HAP-1 (cell line): ENCODE measurements at regions not wholly inside any gene's neighbourhood (a gene's known extent, or its start where the extent isn't known, plus 50 kb on each side); places are given as distances from the start of the nearest gene placed in this dataset.
A peak's percentile ranks its signal among the peaks of the same experiment; 100 is the strongest.
"Not testable (repeated sequence)": the region's sequence is repeated elsewhere in the genome, so short reads cannot be mapped to it uniquely, and the experiment has no call there.

ENCODE experiments used
- DNase-seq, 2 experiments: peaks; one replicate each; pipeline ENCODE4 v3.0.0-alpha.2; 2016 to 2020; ENCODE audit warnings: low spot score in 2 of 2
- H3K27me3 ChIP-seq: fragments of 250-450 bp; sonication (Bioruptor Pico); 2 replicates; pipeline ENCODE4 v1.5.1; 2020; ENCODE audit warnings: low read depth, mild to moderate bottlenecking, moderate library complexity
- H3K36me3 ChIP-seq: fragments of 250-450 bp; sonication (Bioruptor Pico); replicated peaks from 2 replicates; pipeline ENCODE4 v1.5.1; 2020; ENCODE audit warnings: mild to moderate bottlenecking
- H3K4me1 ChIP-seq: fragments of 250-450 bp; sonication (Bioruptor Pico); 2 replicates; pipeline ENCODE4 v1.5.1; 2020; ENCODE audit warnings: mild to moderate bottlenecking
- H3K4me3 ChIP-seq: fragments of 250-450 bp; sonication (Bioruptor Pico); 2 replicates; pipeline ENCODE4 v1.5.1; 2020; ENCODE audit warnings: mild to moderate bottlenecking, moderate library complexity
- H3K9me3 ChIP-seq: fragments of 250-450 bp; sonication (Bioruptor Pico); 2 replicates; pipeline ENCODE4 v1.5.1; 2020; ENCODE audit warnings: mild to moderate bottlenecking, moderate library complexity
- in situ Hi-C: fragments of 300-500 bp; cut with MboI; formaldehyde crosslinking; loops from 3 replicates; pipeline ENCODE4 v1.14.3; 2020; ENCODE audit warnings: low sequenced_read_pairs, inconsistent platforms, mixed read lengths

DNA sequence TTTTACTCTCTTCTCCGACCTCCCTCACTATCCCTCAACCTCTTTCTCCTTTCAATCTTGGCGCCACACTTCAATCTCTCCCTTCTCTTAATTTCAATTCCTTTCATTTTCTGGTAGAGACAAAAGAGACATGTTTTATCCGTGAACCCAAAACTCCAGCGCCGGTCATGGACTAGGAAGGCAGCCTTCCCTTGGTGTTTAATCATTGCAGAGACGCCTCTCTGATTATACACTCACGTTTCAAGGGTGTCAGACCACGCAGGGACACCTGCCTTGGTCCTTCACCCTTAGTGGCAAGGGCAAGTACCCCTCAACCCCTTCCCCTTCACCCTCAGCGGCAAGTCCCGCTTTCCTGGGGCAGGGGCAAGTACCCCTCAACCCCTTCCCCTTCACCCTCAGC is 92.3 kb upstream of the CCDC180 start:
- in situ Hi-C loops, H3K27me3 ChIP-seq, H3K4me3 ChIP-seq, DNase-seq, H3K9me3 ChIP-seq, H3K4me1 ChIP-seq, H3K36me3 ChIP-seq: not testable (repeated sequence)

DNA sequence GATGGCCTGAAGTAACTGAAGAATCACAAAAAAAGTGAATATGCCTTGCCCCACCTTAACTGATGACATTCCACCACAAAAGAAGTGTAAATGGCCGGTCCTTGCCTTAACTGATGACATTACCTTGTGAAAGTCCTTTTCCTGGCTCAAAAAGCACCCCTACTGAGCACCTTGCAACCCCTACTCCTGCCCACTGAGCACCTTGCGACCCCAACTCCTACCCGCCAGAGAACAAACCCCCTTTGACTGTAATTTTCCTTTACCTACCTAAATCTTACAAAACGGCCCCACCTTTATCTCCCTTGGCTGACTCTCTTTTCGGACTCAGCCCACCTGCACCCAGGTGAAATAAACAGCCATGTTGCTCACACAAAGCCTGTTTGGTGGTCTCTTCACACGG is 92.9 kb upstream of the CCDC180 start:
- H3K4me3 ChIP-seq, in situ Hi-C loops, H3K27me3 ChIP-seq, DNase-seq, H3K36me3 ChIP-seq, H3K9me3 ChIP-seq, H3K4me1 ChIP-seq: not testable (repeated sequence)

DNA sequence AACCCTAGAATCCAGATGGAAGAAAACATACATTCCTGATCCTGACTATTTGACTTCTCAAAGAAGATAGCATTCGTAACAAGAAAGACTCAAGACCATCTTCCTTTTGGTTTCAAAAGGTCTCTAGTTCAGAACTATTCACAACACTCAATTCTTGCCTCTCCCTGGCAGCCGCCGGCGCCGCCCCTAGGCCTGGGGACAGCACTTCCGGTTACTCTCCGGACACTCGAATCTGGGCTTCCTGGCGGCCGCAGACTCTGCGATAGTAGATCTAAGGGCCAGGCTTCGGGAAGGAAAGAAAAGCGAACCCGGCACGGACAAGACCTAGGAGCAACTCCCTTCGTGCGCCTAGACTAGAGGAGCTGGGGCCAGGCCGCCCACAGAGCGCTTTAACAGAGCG is 107.8 kb upstream of the CCDC180 start:
- H3K27me3 ChIP-seq, H3K4me1 ChIP-seq, H3K4me3 ChIP-seq, H3K9me3 ChIP-seq, H3K36me3 ChIP-seq, in situ Hi-C loops, DNase-seq: not testable (repeated sequence)

DNA sequence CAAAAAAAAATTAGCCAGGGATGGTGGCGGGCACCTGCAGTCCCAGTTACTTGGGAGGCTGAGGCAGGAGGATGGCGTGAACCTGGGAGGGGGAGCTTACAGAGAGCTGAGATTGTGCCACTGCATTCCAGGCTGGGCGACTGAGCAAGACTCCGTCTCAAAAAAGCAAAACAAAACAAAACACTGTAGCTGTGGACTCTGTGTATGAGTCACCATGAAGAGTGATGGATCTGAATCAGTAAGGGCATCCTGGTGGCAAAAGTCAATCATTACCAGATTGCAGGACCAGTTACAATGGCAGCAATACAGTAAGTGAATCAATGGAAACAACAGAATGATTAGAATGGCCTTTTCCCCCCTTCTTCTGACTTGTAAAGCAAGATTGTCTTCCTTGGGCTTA is 113.7 kb upstream of the CCDC180 start:
- H3K27me3 ChIP-seq, in situ Hi-C loops, H3K4me1 ChIP-seq, H3K4me3 ChIP-seq, DNase-seq, H3K36me3 ChIP-seq, H3K9me3 ChIP-seq: not testable (repeated sequence)

DNA sequence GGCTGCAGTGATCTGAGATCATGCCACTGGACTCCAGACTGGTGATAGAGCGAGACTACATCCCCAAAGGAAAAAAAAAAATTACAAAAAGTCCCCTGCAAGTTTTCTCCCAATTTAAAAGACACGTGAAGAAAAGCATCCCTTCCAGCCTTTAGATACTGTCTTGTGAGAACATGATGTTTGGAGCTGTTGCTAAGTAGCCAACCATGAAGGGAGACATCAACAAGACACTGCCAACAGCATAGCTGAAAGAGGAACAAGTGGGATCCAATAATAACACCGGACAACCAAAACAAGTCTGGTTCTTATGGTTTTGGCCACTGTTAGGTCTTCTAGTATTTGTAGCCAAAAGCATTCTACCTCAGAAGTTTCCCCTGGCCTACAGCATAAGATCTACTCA is 118.9 kb upstream of the CCDC180 start:
- Histone ChIP-seq H3K4me3 (no peak overlapping the region), H3K36me3 (no peaks in the 10 kb centered on the region), H3K27me3 (no peaks in the 10 kb centered on the region), H3K4me1 (no peaks in the 10 kb centered on the region), H3K9me3 (no peaks in the 10 kb centered on the region)
- in situ Hi-C loops: no loop called here
- DNase-seq: no peak

DNA sequence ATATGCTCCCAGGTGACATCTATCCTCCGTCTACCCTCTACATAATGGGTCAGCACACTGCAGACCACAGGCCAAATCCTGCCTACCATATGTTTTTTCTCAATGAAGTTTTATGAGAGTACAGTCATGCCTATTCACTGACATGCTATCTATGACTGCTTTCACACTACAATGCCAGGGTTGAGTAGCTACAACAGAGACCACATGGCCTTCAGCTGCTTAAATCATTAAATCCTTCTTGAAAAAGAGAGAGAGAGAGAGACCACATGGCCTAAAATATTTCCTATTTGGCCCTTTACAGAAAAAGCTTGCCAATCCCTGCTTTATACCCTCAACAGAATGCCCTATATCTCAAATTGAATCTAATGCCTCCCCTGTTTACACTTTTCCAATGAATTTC is 119.8 kb upstream of the CCDC180 start:
- not testable (repeated sequence) for H3K4me3 ChIP-seq

DNA sequence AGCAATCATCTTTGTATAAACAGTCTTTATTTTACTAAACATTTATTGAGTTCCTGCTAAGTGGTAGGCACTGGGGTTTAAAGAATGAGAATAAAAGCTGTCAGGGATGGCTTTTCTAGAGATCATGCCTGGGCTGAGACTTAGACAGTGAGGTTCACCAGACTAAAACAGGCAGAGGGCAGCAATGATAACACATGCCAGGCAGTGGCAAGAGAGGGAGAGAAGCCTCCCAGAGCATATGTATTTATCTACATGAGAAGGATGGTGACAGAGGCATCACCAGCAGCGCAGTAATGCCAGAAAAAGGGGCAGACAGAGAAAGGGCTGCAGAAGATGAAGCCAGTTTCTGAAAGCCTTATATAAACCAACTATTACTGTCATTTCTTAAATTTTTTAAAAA is 121.0 kb upstream of the CCDC180 start:
- no peaks in the 10 kb centered on the region for H3K9me3 ChIP-seq
- in situ Hi-C loops: no loop called here
- no peak for DNase-seq

More for the DNA sequence above, 119.8 kb upstream of the CCDC180 start:
- H3K4me1 ChIP-seq, DNase-seq, in situ Hi-C loops, H3K36me3 ChIP-seq, H3K9me3 ChIP-seq, H3K27me3 ChIP-seq: not testable (repeated sequence)

DNA sequence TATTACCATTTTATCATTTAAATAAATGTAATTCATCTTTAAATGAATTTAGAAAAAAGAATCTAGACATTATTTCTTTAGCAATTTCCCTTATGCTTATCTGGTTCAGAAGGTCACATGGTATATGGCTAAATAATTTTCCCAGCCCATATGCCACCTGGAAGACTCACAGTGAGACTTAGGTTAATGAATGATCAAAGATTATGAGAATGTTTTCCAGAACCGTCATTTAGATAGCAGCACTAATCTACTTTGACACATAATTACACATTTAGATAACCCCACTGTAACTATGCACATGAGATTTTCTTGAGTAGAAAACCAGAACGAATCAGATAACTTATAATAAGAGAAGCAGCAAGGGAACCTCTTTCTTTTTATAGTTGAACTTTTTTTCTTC is 124.9 kb upstream of the CCDC180 start:
- H3K4me3 ChIP-seq, H3K27me3 ChIP-seq, H3K4me1 ChIP-seq, H3K36me3 ChIP-seq, in situ Hi-C loops, DNase-seq, H3K9me3 ChIP-seq: not testable (repeated sequence)

More for the DNA sequence above, 121.0 kb upstream of the CCDC180 start:
- no peak overlapping the region for H3K4me3 ChIP-seq
- no peaks in the 10 kb centered on the region for H3K36me3 ChIP-seq
- H3K27me3 ChIP-seq: no peaks in the 10 kb centered on the region
- H3K4me1 ChIP-seq: no peaks in the 10 kb centered on the region

DNA sequence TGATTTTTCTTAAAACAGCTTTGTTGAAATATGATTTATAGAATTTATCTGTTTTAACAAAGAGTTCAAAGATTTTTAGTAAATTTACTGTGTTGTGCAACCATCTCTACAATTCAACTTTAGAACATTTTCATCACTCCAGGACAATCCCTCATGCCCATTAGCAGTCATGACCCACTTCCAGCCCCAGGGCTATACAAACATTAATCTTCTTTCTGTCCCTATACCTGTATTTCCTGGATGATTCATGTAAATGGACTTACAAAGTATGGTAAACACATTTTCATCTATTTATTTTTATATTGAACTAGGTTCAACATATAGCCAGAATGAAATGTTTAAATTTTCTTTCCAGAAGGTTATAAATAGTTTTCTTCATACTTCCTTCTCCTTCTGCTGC is 127.8 kb upstream of the CCDC180 start:
- H3K9me3 ChIP-seq: no peaks in the 10 kb centered on the region
- no peak overlapping the region for H3K4me3 ChIP-seq
- H3K27me3 ChIP-seq: no peaks in the 10 kb centered on the region
- no peaks in the 10 kb centered on the region for H3K4me1 ChIP-seq
- no peaks in the 10 kb centered on the region for H3K36me3 ChIP-seq
- in situ Hi-C loops: no loop called here
- DNase-seq: no peak

DNA sequence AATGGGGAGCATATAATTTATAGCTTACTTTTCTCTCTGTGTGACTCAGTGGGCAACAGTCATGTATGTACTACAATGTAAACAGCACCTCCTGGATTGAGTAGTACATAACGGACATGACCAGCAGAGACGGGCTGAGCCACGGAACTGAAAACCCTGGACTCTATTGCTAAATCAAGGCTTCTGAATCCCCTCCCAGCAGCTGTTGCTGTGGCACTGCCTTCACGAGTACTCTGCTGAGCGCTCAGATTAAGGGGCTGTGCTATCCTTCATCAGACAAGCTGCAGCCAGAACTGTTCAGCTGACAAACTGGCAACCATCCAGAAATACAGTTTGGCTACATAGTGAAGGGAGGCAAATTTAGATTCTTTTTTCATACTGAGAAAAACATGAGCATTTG is 131.3 kb upstream of the CCDC180 start:
- no peak for DNase-seq
- no peaks in the 10 kb centered on the region for H3K27me3 ChIP-seq
- H3K4me1 ChIP-seq: no peaks in the 10 kb centered on the region
- H3K4me3 ChIP-seq: no peak overlapping the region
- H3K9me3 ChIP-seq: no peaks in the 10 kb centered on the region
- no peaks in the 10 kb centered on the region for H3K36me3 ChIP-seq
- in situ Hi-C loops: no loop called here

DNA sequence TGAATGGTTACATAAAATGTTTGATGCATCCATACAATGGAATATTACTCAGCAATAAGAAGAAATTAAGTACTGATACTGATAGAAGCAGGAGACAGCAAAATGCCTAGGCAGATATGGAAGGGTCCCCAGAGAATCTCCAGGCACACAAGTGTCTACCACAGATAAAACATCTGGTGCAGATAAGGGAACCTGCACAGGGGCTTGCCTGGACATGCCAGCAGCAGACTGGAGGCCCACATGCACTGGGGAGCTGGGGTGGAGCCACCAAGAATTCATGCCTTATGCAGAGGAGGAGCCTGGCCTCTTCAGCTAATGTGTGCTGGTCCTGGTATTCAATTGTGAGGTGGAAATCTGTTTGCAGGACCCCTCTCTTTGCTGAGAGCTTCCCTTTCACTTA is 129.2 kb upstream of the CTSV start:
- H3K27me3 ChIP-seq, in situ Hi-C loops, H3K9me3 ChIP-seq, H3K4me3 ChIP-seq, H3K36me3 ChIP-seq, H3K4me1 ChIP-seq: not testable (repeated sequence)
- DNase-seq: peak in 1 of 2 experiments; percentile 48

DNA sequence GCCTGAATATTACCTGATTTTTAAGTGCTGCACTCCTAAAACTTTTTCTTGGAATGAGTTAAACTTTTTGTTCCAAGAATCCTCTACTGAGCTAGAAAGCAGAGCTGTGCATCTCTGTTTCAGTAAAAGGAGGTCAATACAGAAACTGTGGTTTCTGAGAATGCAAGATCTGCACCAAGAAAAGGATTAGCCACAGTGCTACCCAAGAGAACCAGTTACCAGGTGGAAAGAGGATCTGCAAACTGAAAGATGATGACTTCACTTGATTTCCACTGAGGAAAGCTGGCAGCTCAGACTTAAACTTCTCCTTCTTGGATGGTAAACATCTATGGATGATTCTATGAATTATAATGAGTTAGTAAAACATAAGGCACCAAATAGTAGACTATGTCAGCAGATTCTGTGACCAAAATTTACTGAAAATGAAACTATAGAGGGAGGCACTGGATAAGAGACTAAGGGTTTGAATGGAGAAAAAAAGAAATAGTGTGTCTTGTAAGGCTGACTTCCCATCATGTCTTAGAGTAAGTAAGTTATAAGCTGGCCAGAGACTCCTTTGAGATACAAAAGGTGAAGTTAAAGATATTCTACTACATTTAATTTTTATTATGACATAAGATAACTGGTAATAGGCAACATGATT is 127.7 kb upstream of the CTSV start:
- H3K4me1 ChIP-seq, DNase-seq, H3K9me3 ChIP-seq, H3K36me3 ChIP-seq, H3K27me3 ChIP-seq, H3K4me3 ChIP-seq, in situ Hi-C loops: not testable (repeated sequence)

DNA sequence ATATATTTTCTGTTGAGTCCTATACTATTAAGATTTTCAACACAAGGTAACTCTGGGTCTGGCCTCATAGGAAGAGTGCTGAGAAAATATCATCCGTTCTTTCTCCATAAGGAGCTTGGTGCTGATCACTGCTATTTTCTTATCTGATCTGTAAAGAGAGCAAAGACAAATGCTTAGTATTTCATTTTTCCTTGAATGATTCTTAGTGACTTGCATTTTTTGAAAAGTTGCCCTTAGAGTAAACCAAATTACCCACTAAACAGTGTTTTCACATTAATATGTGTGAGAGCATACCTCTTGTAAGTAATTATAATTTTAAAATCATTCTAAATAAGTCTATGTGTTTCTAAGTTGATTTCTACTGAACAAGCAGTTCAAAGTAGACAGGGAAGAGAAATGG is 121.3 kb upstream of the CTSV start:
- H3K36me3 ChIP-seq: no peaks in the 10 kb centered on the region
- no peaks in the 10 kb centered on the region; the same call in 1 of the 2 replicates for H3K4me1 ChIP-seq
- in situ Hi-C loops: no loop called here
- no peaks in the 10 kb centered on the region for H3K9me3 ChIP-seq
- H3K27me3 ChIP-seq: no peaks in the 10 kb centered on the region
- DNase-seq: no peak
- no peak overlapping the region for H3K4me3 ChIP-seq

DNA sequence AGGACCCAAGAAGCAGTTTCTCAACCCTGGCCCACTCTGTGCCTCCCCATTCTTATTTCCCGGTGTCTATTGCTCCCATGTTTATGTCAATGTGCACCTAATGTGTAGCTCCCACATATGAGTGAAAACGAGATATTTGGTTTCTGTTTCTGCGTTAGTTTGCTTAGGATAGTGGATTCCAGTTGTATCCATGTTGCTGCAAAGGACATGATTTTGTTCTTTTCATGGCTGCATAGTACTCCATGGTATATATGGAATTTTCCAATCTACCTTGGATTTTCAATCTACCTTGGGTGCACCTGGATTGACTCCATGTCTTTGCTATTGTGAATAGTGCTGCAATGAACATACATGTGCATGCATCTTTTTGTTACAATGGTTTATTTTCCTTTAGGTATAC is 119.8 kb upstream of the CTSV start:
- DNase-seq, H3K36me3 ChIP-seq, H3K4me3 ChIP-seq, H3K27me3 ChIP-seq, H3K4me1 ChIP-seq, in situ Hi-C loops, H3K9me3 ChIP-seq: not testable (repeated sequence)

DNA sequence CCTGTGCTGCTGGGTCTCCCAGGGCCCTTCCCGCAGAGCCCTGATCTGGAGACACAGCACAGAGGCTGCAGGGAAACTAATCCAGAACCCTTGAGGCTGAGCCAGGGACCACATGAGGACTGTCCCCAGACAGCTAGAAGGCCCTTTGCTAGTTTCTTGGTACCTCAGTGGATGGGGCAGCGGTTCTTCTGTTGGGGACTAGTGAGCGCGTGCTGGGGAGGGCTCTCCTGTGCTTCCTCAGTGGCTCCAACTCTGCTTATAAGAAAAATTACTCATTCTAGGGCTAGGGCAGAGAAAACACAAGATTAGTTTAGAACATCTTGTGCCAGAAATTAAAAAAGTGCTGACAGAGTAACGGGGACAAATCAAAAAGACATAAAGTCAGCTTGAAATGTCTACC is 116.5 kb upstream of the CTSV start:
- H3K27me3 ChIP-seq, in situ Hi-C loops: not testable (repeated sequence)

More for the DNA sequence above, 116.5 kb upstream of the CTSV start:
- H3K4me3 ChIP-seq, H3K36me3 ChIP-seq, H3K9me3 ChIP-seq, DNase-seq, H3K4me1 ChIP-seq: not testable (repeated sequence)
